Gastrocnemius medialis (tissue), 4 donors: ENCODE measurements at regions not wholly inside any gene's neighbourhood (a gene's known extent, or its start where the extent isn't known, plus 50 kb on each side); places are given as distances from the start of the nearest gene placed in this dataset.

Experiments used
- ATAC-seq, 2 donors: fragments of 150-250 bp; one replicate each; pipeline ENCODE4 v1.9.1; 2016
- DNase-seq, 2 donors: peaks; one replicate each; pipeline ENCODE4 v3.0.0-alpha.2; 2019
- H3K27ac ChIP-seq, 4 donors: fragments of 200-600 bp; sonication (generic); 1 replicate in 1 of 4; 2 replicates in 3 of 4; pipeline ENCODE4 v1.5.1; 2016 to 2018; ENCODE audit warnings: mild to moderate bottlenecking in 2 of 4, moderate library complexity in 1 of 4
- H3K27me3 ChIP-seq, 3 donors: fragments of 200-600 bp; sonication (generic) in 2 of 3; 1 replicate in 1 of 3; 2 replicates in 2 of 3; pipeline versions ENCODE4 v1.5.1 to v1.6.0; 2016 to 2019; ENCODE audit warnings: mild to moderate bottlenecking in 1 of 3, moderate library complexity in 1 of 3
- H3K36me3 ChIP-seq, 2 donors: fragments of 200-600 bp; sonication (generic) in 1 of 2; one replicate each; pipeline ENCODE4 v1.5.1; 2017 to 2018
- H3K4me1 ChIP-seq, 2 donors: fragments of 200-600 bp; sonication (generic) in 1 of 2; one replicate each; pipeline ENCODE4 v1.5.1; 2016 to 2017; ENCODE audit warnings: mild to moderate bottlenecking in 2 of 2
- H3K4me3 ChIP-seq, 4 donors: fragments of 200-600 bp; sonication (generic) in 3 of 4; 1 replicate in 1 of 4; 2 replicates in 3 of 4; pipeline ENCODE4 v1.5.1; 2016 to 2019; ENCODE audit warnings: mild to moderate bottlenecking in 2 of 4
- H3K9me3 ChIP-seq, 3 donors: fragments of 200-600 bp; sonication (generic) in 2 of 3; 1 replicate in 1 of 3; 2 replicates in 2 of 3; pipeline ENCODE4 v1.5.1; 2016 to 2019
- CTCF ChIP-seq, 5 experiments: fragments of 450-650 bp in 3 of 5; fragments of 200-600 bp in 2 of 5; sonication (generic) in 2 of 5; IDR thresholded peaks in 4 of 5; conservative IDR thresholded peaks in 1 of 5; 1 replicate in 4 of 5; 2 replicates in 1 of 5; pipeline ENCODE4 v1.5.1; 2016 to 2019; ENCODE audit warnings: antibody characterized with exemption in 5 of 5, mild to moderate bottlenecking in 3 of 5, moderate library complexity in 3 of 5
- POLR2A ChIP-seq, 2 donors: fragments of 450-650 bp; IDR thresholded peaks; one replicate each; pipeline ENCODE4 v1.6.1; 2017; ENCODE audit warnings: antibody characterized with exemption in 2 of 2, mild to moderate bottlenecking in 2 of 2, moderate library complexity in 2 of 2
- in situ Hi-C, 4 donors: fragments of 200-750 bp; cut with MboI; loops; one replicate each; pipeline versions ENCODE4 v1.15.0 to v1.8.0; 2017; ENCODE audit warnings: low sequenced_read_pairs in 4 of 4
- intact Hi-C: fragments of 100-400 bp; cut with DNase I; formaldehyde crosslinking; loops from one replicate; pipeline ENCODE4 v1.15.1; 2023; ENCODE audit warnings: low total_unique reads

GRCh38 chr11:37643968-37644367, 1045.9 kb upstream of the RAG2 start:
- no peaks in the 10 kb centered on the region for H3K9me3 ChIP-seq
- H3K4me1 ChIP-seq = no peaks in the 10 kb centered on the region
- no peak overlapping the region for H3K27ac ChIP-seq
- intact Hi-C loops = no loop called here
- no peak for ATAC-seq
- no peak for DNase-seq
- H3K36me3 ChIP-seq = no peaks in the 10 kb centered on the region
- H3K4me3 ChIP-seq = no peak overlapping the region
- TF ChIP-seq CTCF (IDR thresholded peaks at IDR 0.05 in 4 of 5, conservative IDR thresholded peaks at IDR 0.05 in 1 of 5) (no peak), POLR2A (IDR thresholded peaks at IDR 0.05) (no peak)
- no peaks in the 10 kb centered on the region for H3K27me3 ChIP-seq
- in situ Hi-C loops = no loop called here

DNA sequence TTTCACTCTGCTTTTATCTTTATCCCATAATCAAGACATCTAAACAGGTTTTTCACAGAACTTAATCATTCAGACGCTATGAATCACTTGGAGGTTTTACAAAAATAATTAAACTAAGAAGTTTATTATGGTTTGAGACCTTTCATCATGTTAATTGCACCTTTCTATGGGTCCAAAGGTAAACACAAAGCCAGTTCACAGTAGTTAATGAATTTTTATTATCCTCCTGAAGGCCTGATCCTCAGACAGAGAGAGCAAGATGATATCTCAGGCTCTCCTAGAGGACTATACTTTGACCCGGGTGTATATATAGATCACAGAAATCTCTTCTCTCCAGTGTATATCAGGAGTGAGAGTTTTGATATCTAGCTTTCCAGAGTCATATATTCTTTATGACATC, 1044.3 kb upstream of the RAG2 start:
- Histone ChIP-seq H3K4me3 (no peak overlapping the region), H3K27ac (no peak overlapping the region), H3K4me1 (no peaks in the 10 kb centered on the region), H3K27me3 (no peaks in the 10 kb centered on the region), H3K9me3 (no peaks in the 10 kb centered on the region), H3K36me3 (no peaks in the 10 kb centered on the region)
- TF ChIP-seq CTCF (IDR thresholded peaks at IDR 0.05 in 4 of 5, conservative IDR thresholded peaks at IDR 0.05 in 1 of 5) (no peak), POLR2A (IDR thresholded peaks at IDR 0.05) (no peak)
- no peak for ATAC-seq
- intact Hi-C loops = no loop called here
- in situ Hi-C loops = no loop called here
- no peak for DNase-seq

DNA sequence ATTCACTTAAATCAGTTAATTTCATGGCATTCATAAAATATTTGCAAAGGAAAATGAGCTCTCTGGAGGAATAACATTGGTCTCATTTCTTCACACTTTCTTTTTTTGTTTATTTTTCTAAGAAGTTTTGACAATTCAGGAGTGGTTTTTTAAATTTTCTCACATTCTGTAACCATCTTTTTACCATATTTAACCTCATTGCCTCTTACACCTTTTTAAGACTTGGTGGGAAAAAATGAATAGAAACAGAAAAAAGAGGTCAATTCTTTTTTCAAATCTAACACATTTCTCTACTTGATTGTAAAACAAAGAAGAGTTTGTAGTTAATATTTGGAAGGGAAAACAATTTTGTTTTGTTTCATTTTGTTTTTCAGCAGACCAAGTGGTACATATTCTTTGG, 1034.7 kb upstream of the RAG2 start:
- H3K4me1 ChIP-seq = no peaks in the 10 kb centered on the region
- DNase-seq (no peak), ATAC-seq (no peak)
- intact Hi-C loops (no loop called here), in situ Hi-C loops (no loop called here)
- no peak overlapping the region for H3K4me3 ChIP-seq
- no peaks in the 10 kb centered on the region for H3K27me3 ChIP-seq
- TF ChIP-seq POLR2A (IDR thresholded peaks at IDR 0.05) (no peak), CTCF (IDR thresholded peaks at IDR 0.05 in 4 of 5, conservative IDR thresholded peaks at IDR 0.05 in 1 of 5) (no peak)
- no peaks in the 10 kb centered on the region for H3K9me3 ChIP-seq
- H3K27ac ChIP-seq = no peak overlapping the region
- H3K36me3 ChIP-seq = no peaks in the 10 kb centered on the region

- DNase-seq = no peak
Measured at GRCh38 chr11:37630866-37631265, 1032.8 kb upstream of the RAG2 start.

More at GRCh38 chr11:37630866-37631265, 1032.8 kb upstream of the RAG2 start:
- in situ Hi-C loops = no loop called here
- intact Hi-C loops = no loop called here
- no peak overlapping the region for H3K27ac ChIP-seq
- ATAC-seq = no peak
- no peaks in the 10 kb centered on the region for H3K27me3 ChIP-seq
- H3K4me1 ChIP-seq = no peaks in the 10 kb centered on the region
- H3K9me3 ChIP-seq = no peaks in the 10 kb centered on the region
- no peak for TF ChIP-seq CTCF (IDR thresholded peaks at IDR 0.05 in 4 of 5, conservative IDR thresholded peaks at IDR 0.05 in 1 of 5)
- H3K36me3 ChIP-seq = no peaks in the 10 kb centered on the region
- no peak overlapping the region for H3K4me3 ChIP-seq
